ENCODE measurements at regions not wholly inside any gene's neighbourhood (a gene's known extent, or its start where the extent isn't known, plus 50 kb on each side); places are given as distances from the start of the nearest gene placed in this dataset.
"Not testable (repeated sequence)": the region's sequence is repeated elsewhere in the genome, so short reads cannot be mapped to it uniquely, and the experiment has no call there.

- H3K4me3 ChIP-seq (ENCODE audit: low read length); H3K4me1 ChIP-seq (ENCODE audit: control insufficient read depth, insufficient read depth, low read length); H3K9me3 ChIP-seq (ENCODE audit: control insufficient read depth, low read length); H3K27me3 ChIP-seq (ENCODE audit: control insufficient read depth, insufficient read depth); H3K27ac ChIP-seq (ENCODE audit: low read length); ATAC-seq; intact Hi-C loops (cut with DNase I); DNase-seq: not testable (repeated sequence)
- WGBS, result 81% methylated on average over 23 of the region's 23 CpGs
Observed at GRCh38 chr12:131205275-131205933, 251.7 kb downstream of the ADGRD1 start.

GRCh38 chr12:131206630-131207299, 253.1 kb downstream of the ADGRD1 start:
- ATAC-seq, result peak in 1 of 2 donors; percentile 31

DNA sequence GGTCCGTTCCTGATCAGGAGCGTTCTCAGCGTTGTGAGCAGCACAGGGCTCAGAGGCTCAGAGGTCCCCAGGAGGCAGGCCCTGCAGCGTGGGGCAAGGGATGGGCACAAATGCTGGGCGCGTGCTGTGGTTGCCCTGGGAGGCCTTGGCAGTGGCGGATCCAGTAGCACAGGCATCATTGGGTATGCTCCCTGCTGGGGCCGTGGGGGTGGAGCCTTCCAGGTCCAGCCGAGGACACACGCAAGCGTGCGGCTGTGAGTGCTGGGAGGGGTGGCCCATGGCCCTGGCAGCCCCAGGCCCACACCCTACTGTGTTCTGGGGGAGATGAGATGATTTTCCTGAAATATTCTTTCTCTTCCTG, 253.6 kb downstream of the ADGRD1 start:
- peak; percentile 36 to 37 for ATAC-seq
- intact Hi-C loops (cut with DNase I); H3K4me1 ChIP-seq (ENCODE audit: control insufficient read depth, insufficient read depth, low read length); H3K27ac ChIP-seq (ENCODE audit: low read length); H3K27me3 ChIP-seq (ENCODE audit: control insufficient read depth, insufficient read depth); H3K9me3 ChIP-seq (ENCODE audit: control insufficient read depth, low read length); DNase-seq; H3K4me3 ChIP-seq (ENCODE audit: low read length): not testable (repeated sequence)
- 84% methylated on average over 12 of the region's 12 CpGs for WGBS

More at GRCh38 chr12:131206630-131207299, 253.1 kb downstream of the ADGRD1 start:
- H3K27ac ChIP-seq (ENCODE audit: low read length); intact Hi-C loops (cut with DNase I); H3K9me3 ChIP-seq (ENCODE audit: control insufficient read depth, low read length); H3K27me3 ChIP-seq (ENCODE audit: control insufficient read depth, insufficient read depth); H3K4me3 ChIP-seq (ENCODE audit: low read length); DNase-seq; H3K4me1 ChIP-seq (ENCODE audit: control insufficient read depth, insufficient read depth, low read length): not testable (repeated sequence)
- WGBS, result 52% methylated on average over 13 of the region's 19 CpGs

DNA sequence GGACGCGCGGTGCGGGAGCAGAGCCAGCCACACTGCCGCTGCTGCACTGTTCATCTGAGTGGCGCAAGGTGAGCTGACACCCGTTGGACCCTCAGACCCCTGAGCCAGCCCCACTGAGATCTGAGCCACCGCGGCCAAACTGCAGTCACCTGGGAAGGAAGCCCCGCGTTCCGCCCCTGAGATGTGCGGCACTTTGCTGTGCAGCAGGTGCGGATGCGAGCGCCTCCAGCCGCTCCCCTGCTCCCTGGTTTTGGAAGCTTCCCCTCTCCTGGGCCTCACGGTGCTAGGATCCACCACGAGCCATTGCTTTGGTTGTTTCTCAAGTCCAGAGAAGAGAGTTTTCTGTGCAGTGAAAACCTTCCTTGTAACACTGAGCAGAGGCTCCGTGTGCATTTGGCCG, 254.1 kb downstream of the ADGRD1 start:
- H3K27ac ChIP-seq (ENCODE audit: low read length); intact Hi-C loops (cut with DNase I); ATAC-seq; H3K4me3 ChIP-seq (ENCODE audit: low read length); H3K4me1 ChIP-seq (ENCODE audit: control insufficient read depth, insufficient read depth, low read length); DNase-seq; H3K27me3 ChIP-seq (ENCODE audit: control insufficient read depth, insufficient read depth); H3K9me3 ChIP-seq (ENCODE audit: control insufficient read depth, low read length): not testable (repeated sequence)
- 84% methylated on average over 12 of the region's 21 CpGs for WGBS

- no peaks in the 10 kb centered on the region for H3K27me3 ChIP-seq (ENCODE audit: control insufficient read depth, insufficient read depth)
- DNase-seq (no peak), ATAC-seq (no peak)
- H3K4me1 ChIP-seq (ENCODE audit: control insufficient read depth, insufficient read depth, low read length), result no peaks in the 10 kb centered on the region
- no peaks in the 10 kb centered on the region for H3K9me3 ChIP-seq (ENCODE audit: control insufficient read depth, low read length)
- 73% methylated on average over 5 of the region's 5 CpGs for WGBS
- H3K4me3 ChIP-seq (ENCODE audit: low read length), result no peak overlapping the region
- intact Hi-C loops (cut with DNase I), result no loop called here
- H3K27ac ChIP-seq (ENCODE audit: low read length), result no peak overlapping the region
Observed at GRCh38 chr12:131208425-131208824, 254.7 kb downstream of the ADGRD1 start.

DNA sequence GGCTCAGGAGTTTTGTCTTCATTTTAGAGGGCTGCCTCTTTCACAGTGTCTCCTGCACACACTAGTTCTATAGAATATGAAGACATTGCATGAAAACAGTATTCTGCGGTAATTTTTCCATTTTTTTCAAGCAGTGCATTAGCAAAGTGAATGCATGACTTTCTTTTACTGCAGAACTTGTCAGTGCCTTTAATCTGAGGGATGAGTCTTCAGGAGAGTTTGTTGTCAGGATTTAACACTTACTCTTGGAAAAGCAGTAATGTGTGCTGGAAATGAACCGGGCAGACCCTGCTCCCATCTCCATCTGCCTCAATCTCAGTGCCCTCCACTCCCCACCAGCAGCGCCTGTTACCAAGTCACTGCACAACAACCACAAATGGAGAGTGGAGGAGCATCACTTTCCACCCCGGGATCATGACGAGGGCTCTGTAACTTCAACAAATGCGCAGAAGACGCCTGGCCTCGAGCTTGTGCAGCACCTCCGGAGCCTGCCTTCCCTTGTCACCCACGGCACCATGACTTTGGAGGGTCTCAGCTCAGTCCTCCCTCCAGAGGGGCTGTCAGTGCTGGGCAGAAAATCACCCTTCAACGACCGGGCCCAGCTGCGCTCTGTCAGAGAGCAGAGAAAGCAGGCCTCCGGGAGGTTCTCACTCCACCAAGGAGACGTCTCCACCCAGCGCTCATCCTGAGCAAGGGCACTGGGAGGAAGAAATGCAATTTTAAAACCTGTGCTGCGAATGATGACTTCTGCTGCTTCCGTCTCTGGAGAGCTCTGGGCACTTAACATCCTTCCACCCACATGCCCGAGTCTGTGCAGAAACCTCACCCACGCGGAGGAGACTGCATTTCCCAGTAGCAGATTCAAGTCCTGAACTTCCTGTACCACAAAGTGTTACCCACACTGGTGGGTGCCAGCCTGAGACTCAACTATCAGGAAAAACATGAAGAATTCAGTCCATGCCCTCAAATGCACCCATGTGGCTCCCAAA, 255.7 kb downstream of the ADGRD1 start:
- Histone ChIP-seq H3K4me1 (ENCODE audit: control insufficient read depth, insufficient read depth, low read length) (no peaks in the 10 kb centered on the region), H3K27me3 (ENCODE audit: control insufficient read depth, insufficient read depth) (no peaks in the 10 kb centered on the region), H3K4me3 (ENCODE audit: low read length) (no peak overlapping the region), H3K9me3 (ENCODE audit: control insufficient read depth, low read length) (no peaks in the 10 kb centered on the region), H3K27ac (ENCODE audit: low read length) (no peak overlapping the region)
- DNase-seq, result no peak
- no peak for ATAC-seq
- intact Hi-C loops (cut with DNase I), result no loop called here
- WGBS, result 84% methylated on average over 21 of the region's 21 CpGs

GRCh38 chr12:131210506-131211339, 257.0 kb downstream of the ADGRD1 start:
- Histone ChIP-seq H3K27me3 (ENCODE audit: control insufficient read depth, insufficient read depth) (no peaks in the 10 kb centered on the region), H3K4me3 (ENCODE audit: low read length) (no peak overlapping the region), H3K4me1 (ENCODE audit: control insufficient read depth, insufficient read depth, low read length) (no peaks in the 10 kb centered on the region), H3K9me3 (ENCODE audit: control insufficient read depth, low read length) (no peaks in the 10 kb centered on the region), H3K27ac (ENCODE audit: low read length) (no peak overlapping the region)
- 77% methylated on average over 13 of the region's 13 CpGs for WGBS
- ATAC-seq (no peak), DNase-seq (no peak)
- intact Hi-C loops (cut with DNase I), result no loop called here

DNA sequence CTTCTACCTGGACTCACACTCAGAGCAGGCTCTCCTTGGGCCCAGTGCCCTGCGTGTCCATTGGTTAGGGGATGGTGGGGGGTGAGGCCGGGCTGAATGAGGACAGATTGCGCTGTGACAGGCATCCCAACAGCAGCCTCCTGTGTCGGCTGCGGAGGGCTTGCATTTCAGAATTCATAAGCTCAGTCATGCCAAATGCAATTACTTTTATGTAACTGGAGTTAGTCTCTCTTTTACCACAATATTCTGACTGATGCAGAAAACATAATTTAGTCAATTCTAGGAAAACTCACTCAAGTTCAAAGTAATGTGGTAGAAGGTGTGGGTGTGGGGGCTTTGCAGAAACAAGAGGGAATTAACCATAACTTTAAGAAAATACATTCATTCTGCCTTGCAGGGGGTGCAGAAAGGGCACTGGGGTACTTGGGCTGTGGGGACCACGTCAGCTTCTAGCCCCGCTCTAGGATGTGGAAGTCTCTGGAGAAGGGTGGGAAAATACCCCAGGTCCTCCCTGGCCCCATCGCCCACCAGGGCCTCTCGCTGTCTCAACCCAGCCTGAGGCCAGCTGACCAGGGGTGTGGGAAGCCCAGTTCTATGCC, 257.7 kb downstream of the ADGRD1 start:
- Histone ChIP-seq H3K4me1 (ENCODE audit: control insufficient read depth, insufficient read depth, low read length) (no peaks in the 10 kb centered on the region), H3K27ac (ENCODE audit: low read length) (no peak overlapping the region), H3K4me3 (ENCODE audit: low read length) (no peak overlapping the region), H3K27me3 (ENCODE audit: control insufficient read depth, insufficient read depth) (no peaks in the 10 kb centered on the region), H3K9me3 (ENCODE audit: control insufficient read depth, low read length) (no peaks in the 10 kb centered on the region)
- intact Hi-C loops (cut with DNase I), result no loop called here
- no peak for DNase-seq
- WGBS, result 80% methylated on average over 9 of the region's 9 CpGs
- ATAC-seq, result no peak

DNA sequence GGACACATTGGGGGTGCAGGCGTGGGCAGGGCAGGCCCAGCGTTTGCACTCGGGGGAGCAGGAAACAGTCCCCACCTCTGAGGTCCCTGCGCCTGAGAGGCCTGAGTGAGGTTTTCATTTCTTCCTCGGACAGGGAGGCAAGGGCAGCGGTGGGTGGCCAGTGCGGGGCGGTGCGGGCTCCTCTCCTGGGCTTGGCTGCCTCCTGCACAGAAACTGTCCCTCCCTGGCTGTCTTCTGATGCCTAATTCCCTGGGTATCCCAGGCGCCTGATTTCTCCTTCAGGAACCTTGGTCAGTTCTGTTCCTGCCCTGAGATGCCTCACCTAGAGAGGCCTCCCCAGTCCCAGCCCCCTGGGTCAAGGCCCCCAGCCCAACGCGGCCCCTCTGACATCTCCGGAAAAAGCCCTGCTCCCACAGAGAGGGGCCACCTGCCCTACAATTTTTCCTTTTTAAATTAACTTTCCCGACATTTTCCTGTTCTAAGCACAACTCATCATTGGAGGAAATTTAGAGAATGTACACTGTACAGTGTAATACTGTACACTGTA, 260.3 kb downstream of the ADGRD1 start:
- Histone ChIP-seq H3K27me3 (ENCODE audit: control insufficient read depth, insufficient read depth) (no peaks in the 10 kb centered on the region), H3K27ac (ENCODE audit: low read length) (no peak overlapping the region), H3K9me3 (ENCODE audit: control insufficient read depth, low read length) (no peaks in the 10 kb centered on the region), H3K4me3 (ENCODE audit: low read length) (no peak overlapping the region), H3K4me1 (ENCODE audit: control insufficient read depth, insufficient read depth, low read length) (no peaks in the 10 kb centered on the region)
- no peak for DNase-seq
- intact Hi-C loops (cut with DNase I), result no loop called here
- 87% methylated on average over 14 of the region's 14 CpGs for WGBS
- ATAC-seq, result no peak

DNA sequence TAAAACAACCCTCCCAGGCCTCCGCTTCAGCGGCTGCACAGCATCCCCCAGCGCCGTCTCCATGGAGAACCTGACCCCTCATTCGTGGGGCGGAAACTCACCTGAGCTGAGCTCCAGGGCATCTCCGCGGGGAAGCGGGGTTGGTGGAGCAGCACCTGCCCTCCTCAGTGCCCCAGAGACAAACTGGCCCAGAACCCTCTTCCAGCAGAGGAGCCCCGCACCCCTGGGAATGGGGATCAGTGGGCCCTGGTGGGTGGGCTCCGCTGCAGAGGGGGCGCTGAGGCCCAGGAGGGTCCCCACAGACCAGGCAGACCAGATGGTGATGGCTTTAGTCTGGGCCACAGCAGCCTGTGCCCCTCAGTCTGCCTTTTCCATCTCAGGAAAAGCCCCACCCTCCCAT, 261.2 kb downstream of the ADGRD1 start:
- ATAC-seq; H3K9me3 ChIP-seq (ENCODE audit: control insufficient read depth, low read length); H3K4me3 ChIP-seq (ENCODE audit: low read length); H3K27me3 ChIP-seq (ENCODE audit: control insufficient read depth, insufficient read depth); H3K4me1 ChIP-seq (ENCODE audit: control insufficient read depth, insufficient read depth, low read length); DNase-seq; intact Hi-C loops (cut with DNase I); H3K27ac ChIP-seq (ENCODE audit: low read length): not testable (repeated sequence)
- WGBS, result 80% methylated on average over 11 of the region's 12 CpGs
